A549 (cell line): ENCODE measurements at regions not wholly inside any gene's neighbourhood (a gene's known extent, or its start where the extent isn't known, plus 50 kb on each side); places are given as distances from the start of the nearest gene placed in this dataset.
"Not testable (repeated sequence)": the region's sequence is repeated elsewhere in the genome, so short reads cannot be mapped to it uniquely, and the experiment has no call there.

Experiments used
- BCL3 ChIP-seq: fragments of >200 bp; sonication (Bioruptor Twin); formaldehyde crosslinking; IDR thresholded peaks from 3 replicates; pipeline ENCODE4 v1.6.1; 2016
- CTCF ChIP-seq: fragments of >200 bp; sonication (Bioruptor Twin); formaldehyde crosslinking; IDR thresholded peaks from 3 replicates; pipeline ENCODE4 v1.5.1; 2016
- KDM5A ChIP-seq: fragments of 200-600 bp; sonication (generic); IDR thresholded peaks from 2 replicates; pipeline ENCODE4 v1.6.1; 2016; ENCODE audit warnings: antibody characterized with exemption, mild to moderate bottlenecking
- ZC3H11A ChIP-seq: fragments of 450-650 bp; IDR thresholded peaks from 2 replicates; pipeline ENCODE4 v1.6.1; 2014; ENCODE audit warnings: antibody characterized with exemption, mild to moderate bottlenecking

GRCh38 chr7:57826548-57826947 is 376.6 kb downstream of the ZNF716 start:
- not testable (repeated sequence) for TF ChIP-seq BCL3, KDM5A, ZC3H11A, CTCF
